ENCODE measurements at regions not wholly inside any gene's neighbourhood (a gene's known extent, or its start where the extent isn't known, plus 50 kb on each side); places are given as distances from the start of the nearest gene placed in this dataset.

GRCh38 chr4:156227321-156227720 is 273.7 kb upstream of the CTSO start:
- no peak for DNase-seq (ENCODE audit: low spot score)
- intact Hi-C loops (cut with DNase I): no loop called here

DNA sequence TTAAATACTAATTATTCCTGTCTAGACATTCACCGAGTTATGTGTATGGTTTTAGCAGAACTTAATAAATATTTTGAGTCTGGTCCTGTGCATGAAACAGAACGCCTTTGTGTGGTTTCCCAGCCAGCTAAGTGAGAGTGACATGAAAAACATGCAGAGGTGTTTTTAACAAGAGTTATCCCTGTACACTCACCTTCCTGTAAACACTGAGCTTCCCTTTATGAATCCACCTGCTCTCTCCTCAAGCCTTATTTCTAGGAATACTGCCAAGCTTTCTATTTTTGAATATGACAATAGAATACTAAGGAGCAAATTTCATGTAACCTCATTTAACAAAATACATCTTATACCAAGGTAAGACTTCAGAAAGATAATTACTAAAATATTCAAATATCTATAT is 270.3 kb upstream of the CTSO start:
- no peak for DNase-seq (ENCODE audit: low spot score)
- intact Hi-C loops (cut with DNase I): no loop called here

GRCh38 chr4:156217236-156217635 is 263.6 kb upstream of the CTSO start:
- intact Hi-C loops (cut with DNase I): no loop called here
- no peak for DNase-seq (ENCODE audit: low spot score)

- DNase-seq (ENCODE audit: low spot score): no peak
- intact Hi-C loops (cut with DNase I): no loop called here
Measured at GRCh38 chr4:156201050-156201449, 247.4 kb upstream of the CTSO start.

- no peak for DNase-seq (ENCODE audit: low spot score)
- intact Hi-C loops (cut with DNase I): no loop called here
Measured at GRCh38 chr4:156198511-156198910, 244.8 kb upstream of the CTSO start.

DNA sequence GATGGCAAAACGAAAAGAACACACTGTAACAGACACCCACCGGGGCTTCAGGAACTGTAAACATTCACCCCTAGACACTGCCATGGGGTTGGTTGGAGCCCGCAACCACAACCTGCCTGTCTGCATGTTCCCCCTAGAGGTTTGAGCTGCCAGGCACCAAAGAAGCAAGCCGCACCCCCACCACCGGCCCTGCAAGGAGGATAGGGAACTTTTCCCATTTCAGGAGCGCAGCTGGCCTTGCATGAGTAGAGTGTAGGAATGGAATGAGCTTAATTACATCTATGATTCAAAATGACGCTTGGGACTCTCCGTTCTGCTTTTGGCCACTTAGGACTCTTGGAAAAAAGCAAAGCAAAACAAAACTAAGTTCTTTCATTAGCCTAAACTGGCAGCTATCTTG is 243.6 kb upstream of the CTSO start:
- no peak for DNase-seq (ENCODE audit: low spot score)
- intact Hi-C loops (cut with DNase I): no loop called here

- intact Hi-C loops (cut with DNase I): no loop called here
- DNase-seq (ENCODE audit: low spot score): no peak
Measured at GRCh38 chr4:156196722-156197121, 243.1 kb upstream of the CTSO start.

DNA sequence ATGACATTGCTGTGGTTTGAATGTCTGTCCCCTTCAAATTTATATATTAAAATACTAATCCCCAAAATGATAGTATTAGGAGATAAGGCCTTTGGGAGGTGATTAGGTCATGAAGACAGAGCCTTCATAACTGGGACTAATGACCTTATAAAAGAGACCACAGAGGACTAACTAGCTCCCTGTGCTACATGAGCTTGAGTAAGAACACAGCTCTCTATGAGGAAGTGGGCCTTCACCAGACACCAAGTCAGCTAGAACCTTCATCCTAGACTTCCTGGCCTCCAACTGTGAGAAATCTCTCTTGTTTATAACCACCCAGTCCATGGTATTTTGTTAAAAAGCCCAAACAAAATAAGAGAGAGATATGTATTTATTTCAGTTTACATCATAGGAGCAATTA is 242.2 kb upstream of the CTSO start:
- intact Hi-C loops (cut with DNase I): no loop called here
- DNase-seq (ENCODE audit: low spot score): no peak

DNA sequence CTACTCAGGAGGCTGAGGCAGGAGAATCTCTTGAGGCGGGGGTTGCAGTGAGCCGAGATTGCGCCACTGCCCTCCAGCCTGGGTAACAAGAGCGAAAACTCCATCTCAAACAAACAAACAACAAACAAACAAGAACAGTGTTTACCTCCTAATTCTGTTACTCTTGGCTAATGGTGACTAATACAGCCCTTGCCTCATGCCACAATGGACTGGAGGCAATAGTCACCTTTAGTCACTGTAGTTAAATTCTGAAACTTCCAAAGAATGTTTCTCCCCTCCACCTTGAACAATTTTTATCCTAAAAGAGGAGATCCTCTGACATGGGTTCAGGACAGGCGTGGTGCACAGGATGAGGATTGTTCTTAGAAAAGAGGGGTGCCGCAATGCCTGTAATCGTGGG is 241.2 kb upstream of the CTSO start:
- intact Hi-C loops (cut with DNase I): no loop called here
- DNase-seq (ENCODE audit: low spot score): no peak

- intact Hi-C loops (cut with DNase I): no loop called here
Measured at GRCh38 chr4:156193800-156194199, 240.1 kb upstream of the CTSO start.

DNA sequence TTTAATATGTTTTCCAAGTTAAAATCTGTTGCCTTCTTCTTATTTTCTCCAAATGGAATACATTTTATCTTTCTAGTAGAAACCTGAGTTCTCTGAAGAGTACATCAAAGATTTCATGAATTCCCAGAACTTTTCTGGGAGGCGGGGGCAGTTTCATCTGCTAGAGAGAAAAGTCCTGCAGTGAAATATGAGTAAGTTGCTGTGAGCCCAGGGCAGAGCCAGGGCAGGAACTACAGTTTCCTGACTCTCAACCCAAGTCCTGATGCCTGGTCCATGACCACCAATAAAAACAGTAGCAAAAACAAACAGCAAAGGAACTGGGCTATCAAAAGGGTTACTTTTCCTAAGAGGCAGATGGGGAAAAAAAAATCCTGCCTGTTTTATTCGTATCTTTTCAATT is 239.4 kb upstream of the CTSO start:
- intact Hi-C loops (cut with DNase I): no loop called here

More at GRCh38 chr4:156193800-156194199, 240.1 kb upstream of the CTSO start:
- no peak for DNase-seq (ENCODE audit: low spot score)

DNA sequence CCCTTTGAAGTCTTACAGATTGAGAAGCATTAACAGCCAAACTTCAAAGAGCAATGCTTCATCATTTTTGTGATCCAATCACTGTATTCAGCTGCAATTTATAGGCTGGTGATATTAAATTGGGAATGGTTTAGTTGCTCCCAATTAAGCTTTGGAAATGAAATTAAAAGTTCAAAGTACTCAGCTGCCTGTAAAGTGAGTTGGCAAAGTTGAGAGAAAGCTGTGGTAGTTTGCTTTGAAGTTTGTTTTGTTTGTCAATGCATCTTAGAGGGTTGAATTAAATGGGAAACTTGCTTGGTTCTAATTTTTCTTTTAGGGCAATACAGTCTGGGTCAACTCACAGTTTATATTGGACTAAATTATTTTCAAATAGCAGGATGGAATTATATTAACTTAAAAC is 238.4 kb upstream of the CTSO start:
- intact Hi-C loops (cut with DNase I): no loop called here
- DNase-seq (ENCODE audit: low spot score): no peak

More for the DNA sequence above, 239.4 kb upstream of the CTSO start:
- no peak for DNase-seq (ENCODE audit: low spot score)

- DNase-seq (ENCODE audit: low spot score): no peak
- intact Hi-C loops (cut with DNase I): no loop called here
Measured at GRCh38 chr4:156191044-156191781, 237.5 kb upstream of the CTSO start.

GRCh38 chr4:156190615-156191014 is 236.9 kb upstream of the CTSO start:
- intact Hi-C loops (cut with DNase I): no loop called here
- DNase-seq (ENCODE audit: low spot score): no peak

GRCh38 chr4:156188596-156188995 is 234.9 kb upstream of the CTSO start:
- DNase-seq (ENCODE audit: low spot score): no peak
- intact Hi-C loops (cut with DNase I): no loop called here

GRCh38 chr4:156186111-156186510 is 232.4 kb upstream of the CTSO start:
- no peak for DNase-seq (ENCODE audit: low spot score)
- intact Hi-C loops (cut with DNase I): no loop called here

DNA sequence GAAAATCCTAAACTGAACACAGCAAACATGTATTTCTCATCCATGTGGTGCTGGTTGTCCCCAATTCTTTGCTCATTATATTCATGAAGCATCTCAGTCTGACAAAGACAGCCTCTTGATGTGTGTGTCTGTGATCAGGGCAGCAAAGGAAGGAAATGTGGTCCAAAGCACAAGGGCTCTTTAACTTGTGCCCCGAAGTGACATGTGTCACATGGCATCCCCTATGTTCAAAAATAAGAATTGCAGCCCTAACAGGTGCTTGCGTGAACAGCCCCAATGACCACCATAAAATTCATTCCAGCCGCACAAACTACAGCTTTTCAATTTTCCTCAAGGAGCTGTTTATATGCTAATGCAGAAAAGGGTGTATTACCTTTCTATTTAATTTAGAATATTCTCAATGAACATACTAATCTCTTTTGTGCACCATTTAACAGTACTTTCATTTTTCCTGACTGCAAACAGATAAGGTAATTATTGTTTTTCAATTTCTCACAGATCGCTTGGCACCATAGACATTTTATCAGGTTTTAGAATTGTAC is 231.9 kb upstream of the CTSO start:
- intact Hi-C loops (cut with DNase I): no loop called here
- DNase-seq (ENCODE audit: low spot score): no peak

- DNase-seq (ENCODE audit: low spot score): no peak
- intact Hi-C loops (cut with DNase I): no loop called here
Measured at GRCh38 chr4:156182269-156182668, 228.6 kb upstream of the CTSO start.

GRCh38 chr4:156177941-156178340 is 224.3 kb upstream of the CTSO start:
- DNase-seq (ENCODE audit: low spot score): no peak
- intact Hi-C loops (cut with DNase I): no loop called here

DNA sequence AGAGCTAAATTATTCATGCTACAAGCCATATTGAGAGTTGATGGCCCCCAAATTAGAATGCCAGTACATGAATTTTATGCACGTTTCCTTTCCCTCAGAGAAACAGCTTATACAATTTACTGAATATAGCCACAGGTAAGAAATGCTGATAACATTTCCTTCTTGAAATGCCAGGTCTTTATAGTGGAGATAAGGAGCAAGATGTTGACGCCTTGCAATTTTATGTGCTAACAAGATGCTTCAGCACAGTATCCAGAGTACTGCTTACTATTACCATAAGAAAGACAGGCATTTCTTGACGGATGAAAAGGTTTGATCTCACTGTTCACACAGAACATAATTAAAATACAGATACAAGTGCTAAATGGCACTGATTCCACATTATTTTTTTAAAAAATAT is 223.2 kb upstream of the CTSO start:
- intact Hi-C loops (cut with DNase I): no loop called here
- no peak for DNase-seq (ENCODE audit: low spot score)

- intact Hi-C loops (cut with DNase I): no loop called here
- DNase-seq (ENCODE audit: low spot score): no peak
Measured at GRCh38 chr4:156173937-156174336, 220.3 kb upstream of the CTSO start.

DNA sequence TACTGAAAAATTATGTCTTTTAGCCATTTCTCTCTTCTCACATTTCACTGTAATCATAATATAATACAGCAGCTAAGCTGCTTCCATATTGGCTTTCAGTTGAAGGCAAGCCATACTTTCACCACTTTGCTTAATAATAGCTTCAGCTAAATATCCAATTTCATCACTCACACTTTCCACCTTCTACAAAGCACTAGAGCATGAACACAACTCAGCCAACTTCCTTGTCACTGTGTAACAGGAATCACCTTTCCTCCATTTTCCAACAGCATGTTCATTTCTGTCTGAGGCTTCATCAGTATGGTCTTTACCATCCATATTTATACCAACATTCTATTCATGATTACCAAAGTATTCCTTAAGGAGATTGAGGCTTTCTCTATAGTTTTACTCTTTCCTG is 219.8 kb upstream of the CTSO start:
- intact Hi-C loops (cut with DNase I): no loop called here
- no peak for DNase-seq (ENCODE audit: low spot score)

All from cardiac septum (tissue), 1 donor.